NCI-H748 (cell line): ENCODE measurements at regions not wholly inside any gene's neighbourhood (a gene's known extent, or its start where the extent isn't known, plus 50 kb on each side); places are given as distances from the start of the nearest gene placed in this dataset.
A peak's percentile ranks its signal among the peaks of the same experiment; 100 is the strongest.

ENCODE experiments used
- DNase-seq: peaks from one replicate; lab custom pipeline; 2025; ENCODE audit not compliant: unreplicated experiment; lab: John Stamatoyannopoulos, UW

- no peak for DNase-seq
Measured at GRCh38 chr10:78426181-78426580, 392.5 kb downstream of the RPS24 start.

- DNase-seq, result no peak
Measured at GRCh38 chr10:78427497-78428031, 393.9 kb downstream of the RPS24 start.

GRCh38 chr10:78428579-78428978 lies 394.9 kb downstream of the RPS24 start:
- DNase-seq, result no peak

- DNase-seq, result no peak
Measured at GRCh38 chr10:78429984-78430383, 396.3 kb downstream of the RPS24 start.

- no peak for DNase-seq
Measured at GRCh38 chr10:78432583-78432982, 398.9 kb downstream of the RPS24 start.

- no peak for DNase-seq
Measured at GRCh38 chr10:78433076-78433595, 399.5 kb downstream of the RPS24 start.

GRCh38 chr10:78433766-78434535 lies 400.3 kb downstream of the RPS24 start:
- peak; percentile 32 for DNase-seq

- no peak for DNase-seq
Measured at GRCh38 chr10:78434886-78435285, 401.2 kb downstream of the RPS24 start.

GRCh38 chr10:78435484-78436221 lies 402.0 kb downstream of the RPS24 start:
- no peak for DNase-seq

GRCh38 chr10:78436222-78436573 lies 402.5 kb downstream of the RPS24 start:
- DNase-seq, result no peak

- DNase-seq, result no peak
Measured at GRCh38 chr10:78436706-78437406, 403.2 kb downstream of the RPS24 start.

- no peak for DNase-seq
Measured at GRCh38 chr10:78437407-78437768, 403.7 kb downstream of the RPS24 start.

- DNase-seq, result no peak
Measured at GRCh38 chr10:78437998-78438906, 404.6 kb downstream of the RPS24 start.

GRCh38 chr10:78438907-78439809 lies 405.5 kb downstream of the RPS24 start:
- no peak for DNase-seq

- DNase-seq, result no peak
Measured at GRCh38 chr10:78441010-78441409, 407.3 kb downstream of the RPS24 start.

- no peak for DNase-seq
Measured at GRCh38 chr10:78441694-78442093, 408.0 kb downstream of the RPS24 start.

GRCh38 chr10:78442836-78443550 lies 409.3 kb downstream of the RPS24 start:
- no peak for DNase-seq

GRCh38 chr10:78443900-78444571 lies 410.4 kb downstream of the RPS24 start:
- DNase-seq, result no peak
